ENCODE measurements at regions not wholly inside any gene's neighbourhood (a gene's known extent, or its start where the extent isn't known, plus 50 kb on each side); places are given as distances from the start of the nearest gene placed in this dataset.

DNA sequence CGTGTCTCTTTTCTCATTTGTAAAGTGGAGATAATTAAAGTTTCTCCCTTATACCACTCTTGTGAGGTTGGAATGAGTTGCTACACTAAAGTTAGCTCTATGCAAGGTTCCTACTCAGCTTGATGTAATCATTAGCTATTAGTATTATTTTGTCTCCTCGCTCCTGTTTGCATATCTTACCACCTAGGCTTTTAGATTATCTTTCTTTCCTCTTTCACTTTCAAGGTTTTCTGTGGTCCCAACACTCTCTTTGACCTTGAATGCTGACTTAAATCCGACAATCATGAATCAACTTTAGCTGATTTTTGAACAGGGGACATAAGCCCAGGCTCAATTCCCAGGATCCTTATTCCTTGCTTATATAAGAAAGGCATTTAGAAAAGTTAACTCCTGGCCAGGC is 769.7 kb upstream of the GRM7 start:
- H3K4me1 ChIP-seq (ENCODE audit: insufficient read depth, low read length): no peaks in the 10 kb centered on the region
- no peak overlapping the region for H3K9ac ChIP-seq (ENCODE audit: insufficient read depth, low read depth, low read length)
- intact Hi-C loops (cut with micrococcal nuclease; ENCODE audit: unreplicated experiment) (no loop called here), in situ Hi-C loops (cut with HindIII; ENCODE audit: extremely low pct_ligation_motif_present, low pct_unique_long_range_greater_than_20kb) (no loop called here)
- CTCF ChIA-PET (ENCODE audit: low intra/inter-chr PET ratio, low total read pairs): no interaction called here
- ATAC-seq (no peak), FAIRE-seq (no peak), DNase-seq (ENCODE audit: low spot score) (no peak)
- POLR2A ChIA-PET: no interaction called here
- H3K79me2 ChIP-seq (ENCODE audit: insufficient read depth, low read length): no peaks in the 10 kb centered on the region
- no TSS peak for BruUV-seq (replicated peaks)
- H3K4me3 ChIP-seq (replicated peaks in 1 of 3; ENCODE audit: insufficient read depth in 1 of 3, low read depth in 2 of 3, low read length in 3 of 3): no peak overlapping the region
- H3K4me2 ChIP-seq (ENCODE audit: low read depth, low read length): no peak overlapping the region
- no peak overlapping the region for H2AFZ ChIP-seq (ENCODE audit: low read length)
- H4K20me1 ChIP-seq (ENCODE audit: insufficient read depth, low read length): no peaks in the 10 kb centered on the region
- TF ChIP-seq AGO2 (optimal IDR thresholded peaks at IDR 0.05; ENCODE audit: low read depth, low read length) (no peak), RBFOX2 (IDR thresholded peaks at IDR 0.05; ENCODE audit: low read depth, low read length) (no peak), CENPX (CRISPR knock-in tag; IDR thresholded peaks at IDR 0.05) (no peak), ZNF577 (CRISPR knock-in tag; IDR thresholded peaks at IDR 0.05; ENCODE audit: borderline replicate concordance, low read depth) (no peak), U2AF2 (IDR thresholded peaks at IDR 0.05; ENCODE audit: low read depth, low read length) (no peak)
- TF ChIP-seq, protein P1, sequence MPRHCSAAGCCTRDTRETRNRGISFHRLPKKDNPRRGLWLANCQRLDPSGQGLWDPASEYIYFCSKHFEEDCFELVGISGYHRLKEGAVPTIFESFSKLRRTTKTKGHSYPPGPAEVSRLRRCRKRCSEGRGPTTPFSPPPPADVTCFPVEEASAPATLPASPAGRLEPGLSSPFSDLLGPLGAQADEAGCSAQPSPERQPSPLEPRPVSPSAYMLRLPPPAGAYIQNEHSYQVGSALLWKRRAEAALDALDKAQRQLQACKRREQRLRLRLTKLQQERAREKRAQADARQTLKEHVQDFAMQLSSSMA (CRISPR knock-in tag; IDR thresholded peaks at IDR 0.05): no peak
- TF ChIP-seq, protein P2, sequence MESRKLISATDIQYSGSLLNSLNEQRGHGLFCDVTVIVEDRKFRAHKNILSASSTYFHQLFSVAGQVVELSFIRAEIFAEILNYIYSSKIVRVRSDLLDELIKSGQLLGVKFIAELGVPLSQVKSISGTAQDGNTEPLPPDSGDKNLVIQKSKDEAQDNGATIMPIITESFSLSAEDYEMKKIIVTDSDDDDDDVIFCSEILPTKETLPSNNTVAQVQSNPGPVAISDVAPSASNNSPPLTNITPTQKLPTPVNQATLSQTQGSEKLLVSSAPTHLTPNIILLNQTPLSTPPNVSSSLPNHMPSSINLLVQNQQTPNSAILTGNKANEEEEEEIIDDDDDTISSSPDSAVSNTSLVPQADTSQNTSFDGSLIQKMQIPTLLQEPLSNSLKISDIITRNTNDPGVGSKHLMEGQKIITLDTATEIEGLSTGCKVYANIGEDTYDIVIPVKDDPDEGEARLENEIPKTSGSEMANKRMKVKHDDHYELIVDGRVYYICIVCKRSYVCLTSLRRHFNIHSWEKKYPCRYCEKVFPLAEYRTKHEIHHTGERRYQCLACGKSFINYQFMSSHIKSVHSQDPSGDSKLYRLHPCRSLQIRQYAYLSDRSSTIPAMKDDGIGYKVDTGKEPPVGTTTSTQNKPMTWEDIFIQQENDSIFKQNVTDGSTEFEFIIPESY (CRISPR knock-in tag; IDR thresholded peaks at IDR 0.05): no peak
- H3K27me3 ChIP-seq (ENCODE audit: control insufficient read depth in 1 of 2, insufficient read depth in 2 of 2, low read length in 2 of 2): no peaks in the 10 kb centered on the region
- WGBS (ENCODE audit: low lambda C conversion rate): 14% methylated on average over 3 of the region's 3 CpGs
- no peak overlapping the region for H3K27ac ChIP-seq (ENCODE audit: extremely low read length, insufficient read depth, low read length)
- H3K9me3 ChIP-seq (ENCODE audit: low read length): peaks cover 97% of the 10 kb centered on the region
- H3K36me3 ChIP-seq (replicated peaks in 1 of 2; ENCODE audit: control insufficient read depth in 1 of 2, insufficient read depth in 2 of 2, low read length in 2 of 2): no peaks in the 10 kb centered on the region
